ENCODE measurements at regions not wholly inside any gene's neighbourhood (a gene's known extent, or its start where the extent isn't known, plus 50 kb on each side); places are given as distances from the start of the nearest gene placed in this dataset.
A peak's percentile ranks its signal among the peaks of the same experiment; 100 is the strongest.

GRCh38 chr3:99509224-99509623 lies 129.2 kb upstream of the COL8A1 start:
- TF ChIP-seq ZFP3 (CRISPR knock-in tag; IDR thresholded peaks at IDR 0.05) (no peak), ZNF565 (CRISPR knock-in tag; conservative IDR thresholded peaks at IDR 0.05; ENCODE audit: low read depth) (no peak), CSDC2 (CRISPR knock-in tag; IDR thresholded peaks at IDR 0.05) (no peak)
- ATAC-seq: peak; percentile 92

- ATAC-seq: no peak
- TF ChIP-seq ZFP30 (CRISPR knock-in tag; IDR thresholded peaks at IDR 0.05): no peak
- no peak for TF ChIP-seq RARB (CRISPR knock-in tag; IDR thresholded peaks at IDR 0.05)
- TF ChIP-seq ZNF8 (CRISPR knock-in tag; IDR thresholded peaks at IDR 0.05): no peak
Measured at GRCh38 chr3:99508191-99508590, 130.2 kb upstream of the COL8A1 start.

- TF ChIP-seq CSRNP3 (CRISPR knock-in tag; IDR thresholded peaks at IDR 0.05) (no peak), GLIS3 (CRISPR knock-in tag; IDR thresholded peaks at IDR 0.05) (no peak), TSHZ2 (CRISPR knock-in tag; IDR thresholded peaks at IDR 0.05) (no peak)
- no peak for ATAC-seq
Measured at GRCh38 chr3:99505646-99506269, 132.6 kb upstream of the COL8A1 start.

- no peak for ATAC-seq
- TF ChIP-seq ARNTL (CRISPR knock-in tag; IDR thresholded peaks at IDR 0.05; ENCODE audit: borderline replicate concordance, low read depth) (no peak), SNAI2 (CRISPR knock-in tag; IDR thresholded peaks at IDR 0.05) (no peak), ZNF70 (CRISPR knock-in tag; IDR thresholded peaks at IDR 0.05) (no peak), TSHZ2 (CRISPR knock-in tag; IDR thresholded peaks at IDR 0.05) (no peak), ESRRG (CRISPR knock-in tag; IDR thresholded peaks at IDR 0.05) (no peak), PATZ1 (CRISPR knock-in tag; IDR thresholded peaks at IDR 0.05; ENCODE audit: borderline replicate concordance) (no peak), CSDC2 (CRISPR knock-in tag; IDR thresholded peaks at IDR 0.05) (no peak), GLIS3 (CRISPR knock-in tag; IDR thresholded peaks at IDR 0.05) (no peak), ZNF8 (CRISPR knock-in tag; IDR thresholded peaks at IDR 0.05) (no peak), POU6F1 (CRISPR knock-in tag; IDR thresholded peaks at IDR 0.05; ENCODE audit: borderline replicate concordance, low read depth) (no peak)
Measured at GRCh38 chr3:99505200-99505599, 133.2 kb upstream of the COL8A1 start.

- ATAC-seq: no peak
Measured at GRCh38 chr3:99504258-99504657, 134.1 kb upstream of the COL8A1 start.

More at GRCh38 chr3:99504258-99504657, 134.1 kb upstream of the COL8A1 start:
- TF ChIP-seq RARB (CRISPR knock-in tag; IDR thresholded peaks at IDR 0.05) (no peak), OSR1 (CRISPR knock-in tag; IDR thresholded peaks at IDR 0.05) (no peak), ISL1 (CRISPR knock-in tag; IDR thresholded peaks at IDR 0.05) (no peak), POU6F1 (CRISPR knock-in tag; IDR thresholded peaks at IDR 0.05; ENCODE audit: borderline replicate concordance, low read depth) (no peak), CREB5 (CRISPR knock-in tag; IDR thresholded peaks at IDR 0.05; ENCODE audit: low read depth) (no peak), CSDC2 (CRISPR knock-in tag; IDR thresholded peaks at IDR 0.05) (no peak), ZNF8 (CRISPR knock-in tag; IDR thresholded peaks at IDR 0.05) (no peak), CSRNP3 (CRISPR knock-in tag; IDR thresholded peaks at IDR 0.05) (no peak)

Data from SK-N-SH treated with all-trans-retinoic acid at 6 μM for 48 hours (cell line).